Osteocyte (in vitro differentiated cells): ENCODE measurements at regions not wholly inside any gene's neighbourhood (a gene's known extent, or its start where the extent isn't known, plus 50 kb on each side); places are given as distances from the start of the nearest gene placed in this dataset.

Experiments used
- DNase-seq: peaks from one replicate; pipeline ENCODE4 v3.0.0; 2021; ENCODE audit warnings: mixed read lengths; ENCODE audit not compliant: unreplicated experiment; ENCODE audit errors: extremely low spot score
- H3K27ac Mint-ChIP-seq: one replicate; pipeline ENCODE4 v1.8.0; 2021; ENCODE audit warnings: mild to moderate bottlenecking, mixed read lengths; ENCODE audit not compliant: unreplicated experiment
- H3K27me3 Mint-ChIP-seq: one replicate; pipeline ENCODE4 v1.8.0; 2021; ENCODE audit warnings: mixed read lengths; ENCODE audit not compliant: unreplicated experiment
- H3K36me3 Mint-ChIP-seq: one replicate; pipeline ENCODE4 v1.8.0; 2021; ENCODE audit warnings: mixed read lengths; ENCODE audit not compliant: unreplicated experiment
- H3K4me1 Mint-ChIP-seq: one replicate; pipeline ENCODE4 v1.8.0; 2021; ENCODE audit warnings: mixed read lengths; ENCODE audit not compliant: unreplicated experiment
- H3K4me3 Mint-ChIP-seq: one replicate; pipeline ENCODE4 v1.8.0; 2021; ENCODE audit warnings: mild to moderate bottlenecking, moderate library complexity, mixed read lengths; ENCODE audit not compliant: unreplicated experiment
- H3K9me3 Mint-ChIP-seq: one replicate; pipeline ENCODE4 v1.8.0; 2021; ENCODE audit warnings: mixed read lengths; ENCODE audit not compliant: unreplicated experiment
- TF ChIP-seq, protein P1 (sequence below): fragments of 200-600 bp; sonication (generic); IDR thresholded peaks from 2 replicates; pipeline ENCODE4 v1.5.0; 2021; ENCODE audit warnings: antibody characterized with exemption, mild to moderate bottlenecking, moderate library complexity

DNA sequence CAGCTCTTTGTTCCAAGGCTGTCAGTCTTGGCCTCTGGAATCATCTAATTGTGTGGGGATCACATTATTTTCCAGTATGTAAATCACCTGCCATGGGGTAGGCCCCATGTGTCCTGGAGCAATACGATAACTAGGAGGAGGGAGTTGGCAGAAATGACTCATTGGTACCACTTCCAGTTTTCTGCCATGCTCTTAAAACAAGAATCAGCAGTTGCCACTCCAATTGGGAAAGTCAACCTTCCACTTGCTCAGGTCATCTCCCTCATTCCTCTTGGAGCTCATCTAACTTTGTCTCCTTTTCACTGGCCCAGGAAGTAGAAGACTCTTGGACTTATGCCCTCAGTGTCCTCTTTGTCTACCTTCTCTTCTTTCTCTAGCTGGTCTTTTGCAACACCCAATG, 487.0 kb downstream of the SLC4A3 start:
- Mint-ChIP-seq H3K27ac (no peak overlapping the region), H3K27me3 (no peaks in the 10 kb centered on the region), H3K36me3 (peaks cover 11% of the 10 kb centered on the region), H3K9me3 (peaks cover 30% of the 10 kb centered on the region), H3K4me3 (no peak overlapping the region), H3K4me1 (peaks cover 11% of the 10 kb centered on the region)
- no peak for DNase-seq
- TF ChIP-seq, protein P1, sequence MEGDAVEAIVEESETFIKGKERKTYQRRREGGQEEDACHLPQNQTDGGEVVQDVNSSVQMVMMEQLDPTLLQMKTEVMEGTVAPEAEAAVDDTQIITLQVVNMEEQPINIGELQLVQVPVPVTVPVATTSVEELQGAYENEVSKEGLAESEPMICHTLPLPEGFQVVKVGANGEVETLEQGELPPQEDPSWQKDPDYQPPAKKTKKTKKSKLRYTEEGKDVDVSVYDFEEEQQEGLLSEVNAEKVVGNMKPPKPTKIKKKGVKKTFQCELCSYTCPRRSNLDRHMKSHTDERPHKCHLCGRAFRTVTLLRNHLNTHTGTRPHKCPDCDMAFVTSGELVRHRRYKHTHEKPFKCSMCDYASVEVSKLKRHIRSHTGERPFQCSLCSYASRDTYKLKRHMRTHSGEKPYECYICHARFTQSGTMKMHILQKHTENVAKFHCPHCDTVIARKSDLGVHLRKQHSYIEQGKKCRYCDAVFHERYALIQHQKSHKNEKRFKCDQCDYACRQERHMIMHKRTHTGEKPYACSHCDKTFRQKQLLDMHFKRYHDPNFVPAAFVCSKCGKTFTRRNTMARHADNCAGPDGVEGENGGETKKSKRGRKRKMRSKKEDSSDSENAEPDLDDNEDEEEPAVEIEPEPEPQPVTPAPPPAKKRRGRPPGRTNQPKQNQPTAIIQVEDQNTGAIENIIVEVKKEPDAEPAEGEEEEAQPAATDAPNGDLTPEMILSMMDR: no peak

DNA sequence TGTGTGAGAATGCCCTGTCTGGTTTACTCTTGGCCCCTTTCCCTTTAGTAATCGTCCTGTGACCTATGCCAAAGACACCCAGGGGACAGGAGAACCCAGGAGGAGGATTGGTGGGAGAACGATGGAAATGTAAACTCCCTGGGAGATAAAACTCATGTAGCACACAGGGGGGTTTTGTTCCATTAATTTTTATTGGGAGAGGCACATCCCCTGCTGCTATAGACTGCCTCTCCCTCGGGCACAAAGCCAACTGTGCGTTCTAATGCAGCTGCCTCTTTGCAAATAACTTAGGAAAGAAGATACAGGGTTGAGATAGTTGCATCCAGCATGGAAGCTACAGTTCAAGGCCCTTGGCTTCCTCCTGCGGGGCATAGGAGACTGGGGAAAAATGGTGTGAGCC, 489.6 kb downstream of the SLC4A3 start:
- Mint-ChIP-seq H3K27me3 (no peaks in the 10 kb centered on the region), H3K4me3 (no peak overlapping the region), H3K4me1 (peaks cover 21% of the 10 kb centered on the region)

DNA sequence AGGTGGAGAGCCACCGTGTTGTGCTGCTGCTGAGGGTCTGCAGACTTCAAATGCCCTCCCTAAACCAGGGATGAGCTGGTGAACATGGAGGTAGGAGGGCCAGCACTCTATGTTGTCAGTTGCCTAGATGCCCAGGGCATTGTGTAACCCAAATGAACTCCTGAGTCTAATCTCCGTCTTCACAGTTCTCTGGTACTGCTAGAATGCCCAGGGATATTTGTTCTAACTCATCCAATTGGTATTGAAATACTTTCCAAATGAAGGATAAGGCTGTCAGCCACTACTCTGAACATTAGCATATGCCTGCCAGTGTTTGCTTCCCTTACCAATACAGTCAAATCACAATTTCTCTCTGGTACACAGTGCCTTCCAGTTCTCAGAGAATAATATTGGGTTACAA, 492.6 kb downstream of the SLC4A3 start:
- Mint-ChIP-seq H3K27ac (no peak overlapping the region), H3K36me3 (peaks cover 6% of the 10 kb centered on the region), H3K9me3 (peaks cover 16% of the 10 kb centered on the region), H3K27me3 (no peaks in the 10 kb centered on the region), H3K4me1 (peaks cover 21% of the 10 kb centered on the region), H3K4me3 (no peak overlapping the region)
- TF ChIP-seq, protein P1: no peak
- DNase-seq: no peak

More for the DNA sequence above, 489.6 kb downstream of the SLC4A3 start:
- peaks cover 30% of the 10 kb centered on the region for H3K9me3 Mint-ChIP-seq
- DNase-seq: no peak
- H3K36me3 Mint-ChIP-seq: peaks cover 11% of the 10 kb centered on the region
- TF ChIP-seq, protein P1: no peak
- H3K27ac Mint-ChIP-seq: no peak overlapping the region

DNA sequence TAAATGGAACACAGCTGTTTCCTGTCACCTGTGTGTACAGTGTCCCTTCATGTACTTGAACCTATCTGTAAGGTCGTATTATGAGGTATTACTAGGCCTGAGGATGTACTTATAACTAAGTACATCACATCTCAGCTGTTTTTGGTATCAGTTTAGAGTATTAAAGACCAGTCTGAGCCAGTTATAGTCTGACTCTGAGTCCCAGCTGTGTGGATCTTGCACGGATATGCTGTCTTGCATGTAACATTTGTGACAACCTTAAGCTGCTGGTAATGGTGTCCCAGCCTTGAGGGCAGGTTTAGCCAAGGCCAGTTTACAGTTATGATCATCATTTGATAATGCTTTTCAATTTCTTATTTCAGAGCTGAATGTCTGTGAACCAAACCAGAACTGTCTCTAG, 496.3 kb downstream of the SLC4A3 start:
- TF ChIP-seq, protein P1: no peak
- Mint-ChIP-seq H3K36me3 (no peaks in the 10 kb centered on the region), H3K27me3 (no peaks in the 10 kb centered on the region), H3K27ac (no peak overlapping the region), H3K4me3 (no peak overlapping the region), H3K9me3 (no peaks in the 10 kb centered on the region), H3K4me1 (peaks cover 11% of the 10 kb centered on the region)
- DNase-seq: no peak

DNA sequence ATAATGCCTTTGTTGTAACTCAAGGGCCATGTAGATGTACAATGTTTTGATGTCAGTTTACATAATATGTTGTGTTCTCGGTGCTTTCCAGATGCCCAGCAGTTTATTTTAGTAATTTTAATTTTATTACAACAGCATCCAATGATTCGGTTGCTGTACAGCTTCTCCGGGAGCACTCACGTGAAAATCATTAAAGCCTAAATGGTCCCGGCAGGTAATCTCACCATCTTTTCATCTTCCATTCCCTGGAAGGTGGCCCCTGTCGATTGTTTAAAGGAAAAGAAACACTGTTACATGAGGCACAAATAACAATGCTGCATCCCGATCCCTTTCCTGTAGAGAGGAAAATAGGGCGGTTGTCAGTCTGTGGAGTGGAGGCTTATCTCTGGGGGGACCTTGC, 498.1 kb downstream of the SLC4A3 start:
- no peak for DNase-seq
- H3K4me3 Mint-ChIP-seq: no peak overlapping the region
- H3K27ac Mint-ChIP-seq: no peak overlapping the region
- peaks cover 2% of the 10 kb centered on the region for H3K4me1 Mint-ChIP-seq
- H3K36me3 Mint-ChIP-seq: no peaks in the 10 kb centered on the region
- H3K9me3 Mint-ChIP-seq: no peaks in the 10 kb centered on the region
- no peaks in the 10 kb centered on the region for H3K27me3 Mint-ChIP-seq
- TF ChIP-seq, protein P1: no peak
